ENCODE measurements at regions not wholly inside any gene's neighbourhood (a gene's known extent, or its start where the extent isn't known, plus 50 kb on each side); places are given as distances from the start of the nearest gene placed in this dataset.

GRCh38 chr2:81550277-81550676 is 1245.7 kb upstream of the LRRTM1 start:
- Mint-ChIP-seq H3K27me3 (ENCODE audit: low read depth) (no peaks in the 10 kb centered on the region), H3K9me3 (ENCODE audit: low read depth) (no peaks in the 10 kb centered on the region), H3K4me3 (ENCODE audit: unreplicated experiment) (no peak overlapping the region), H3K4me1 (ENCODE audit: low read depth) (no peaks in the 10 kb centered on the region), H3K27ac (ENCODE audit: unreplicated experiment) (no peak overlapping the region), H3K36me3 (ENCODE audit: low read depth) (no peaks in the 10 kb centered on the region)
- TF ChIP-seq CTCF (IDR thresholded peaks at IDR 0.05): no peak
- no peak for DNase-seq (ENCODE audit: low spot score)

- no peaks in the 10 kb centered on the region for H3K27me3 Mint-ChIP-seq (ENCODE audit: low read depth)
- no peaks in the 10 kb centered on the region for H3K4me1 Mint-ChIP-seq (ENCODE audit: low read depth)
- no peak overlapping the region for H3K4me3 Mint-ChIP-seq (ENCODE audit: unreplicated experiment)
- no peak for TF ChIP-seq CTCF (IDR thresholded peaks at IDR 0.05)
- H3K36me3 Mint-ChIP-seq (ENCODE audit: low read depth): no peaks in the 10 kb centered on the region
- DNase-seq (ENCODE audit: low spot score): no peak
- H3K9me3 Mint-ChIP-seq (ENCODE audit: low read depth): no peaks in the 10 kb centered on the region
- H3K27ac Mint-ChIP-seq (ENCODE audit: unreplicated experiment): no peak overlapping the region
These were observed 1245.1 kb upstream of the LRRTM1 start for GRCh38 chr2:81549646-81550045.

- H3K27ac Mint-ChIP-seq (ENCODE audit: unreplicated experiment): no peak overlapping the region
- no peaks in the 10 kb centered on the region for H3K27me3 Mint-ChIP-seq (ENCODE audit: low read depth)
- H3K4me1 Mint-ChIP-seq (ENCODE audit: low read depth): no peaks in the 10 kb centered on the region
- no peak for TF ChIP-seq CTCF (IDR thresholded peaks at IDR 0.05)
- no peaks in the 10 kb centered on the region for H3K9me3 Mint-ChIP-seq (ENCODE audit: low read depth)
- H3K36me3 Mint-ChIP-seq (ENCODE audit: low read depth): no peaks in the 10 kb centered on the region
- DNase-seq (ENCODE audit: low spot score): no peak
- H3K4me3 Mint-ChIP-seq (ENCODE audit: unreplicated experiment): no peak overlapping the region
These were observed 1241.1 kb upstream of the LRRTM1 start for GRCh38 chr2:81545626-81546025.

- Mint-ChIP-seq H3K4me1 (ENCODE audit: low read depth) (no peaks in the 10 kb centered on the region), H3K27ac (ENCODE audit: unreplicated experiment) (no peak overlapping the region), H3K27me3 (ENCODE audit: low read depth) (no peaks in the 10 kb centered on the region), H3K36me3 (ENCODE audit: low read depth) (no peaks in the 10 kb centered on the region), H3K9me3 (ENCODE audit: low read depth) (no peaks in the 10 kb centered on the region), H3K4me3 (ENCODE audit: unreplicated experiment) (no peak overlapping the region)
- no peak for DNase-seq (ENCODE audit: low spot score)
- no peak for TF ChIP-seq CTCF (IDR thresholded peaks at IDR 0.05)
These were observed 1237.6 kb upstream of the LRRTM1 start for GRCh38 chr2:81542119-81542518.

GRCh38 chr2:81529944-81530343 is 1225.4 kb upstream of the LRRTM1 start:
- Mint-ChIP-seq H3K36me3 (ENCODE audit: low read depth) (no peaks in the 10 kb centered on the region), H3K9me3 (ENCODE audit: low read depth) (no peaks in the 10 kb centered on the region), H3K4me1 (ENCODE audit: low read depth) (no peaks in the 10 kb centered on the region), H3K4me3 (ENCODE audit: unreplicated experiment) (no peak overlapping the region), H3K27me3 (ENCODE audit: low read depth) (no peaks in the 10 kb centered on the region), H3K27ac (ENCODE audit: unreplicated experiment) (no peak overlapping the region)
- no peak for TF ChIP-seq CTCF (IDR thresholded peaks at IDR 0.05)
- no peak for DNase-seq (ENCODE audit: low spot score)

All from chondrocyte (in vitro differentiated cells).